ENCODE measurements at regions not wholly inside any gene's neighbourhood (a gene's known extent, or its start where the extent isn't known, plus 50 kb on each side); places are given as distances from the start of the nearest gene placed in this dataset.

DNA sequence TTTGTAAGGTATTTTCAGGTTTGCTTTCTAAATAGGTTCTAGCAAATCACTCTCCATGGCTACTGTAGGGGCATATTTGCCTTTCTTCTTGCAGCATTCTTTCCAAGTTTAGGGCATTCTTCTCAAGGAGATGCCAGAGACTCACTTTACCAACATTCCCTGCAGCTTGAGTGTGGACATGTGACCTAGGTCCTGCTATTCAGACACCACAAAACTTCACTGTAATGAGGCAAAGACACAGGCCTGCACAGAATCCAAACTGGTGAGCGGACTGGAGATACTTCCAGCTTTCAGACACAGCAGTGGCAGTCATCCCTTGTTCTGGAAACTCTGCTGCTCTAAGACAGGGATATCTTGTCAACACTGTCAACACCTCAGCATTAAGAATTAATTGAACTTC, 146.4 kb upstream of the PFN2 start:
- no peak for FAIRE-seq

- FAIRE-seq, result no peak
Measured at GRCh38 chr3:150116196-150116595, 145.5 kb upstream of the PFN2 start.

- no peak for FAIRE-seq
Measured at GRCh38 chr3:150114873-150115540, 144.3 kb upstream of the PFN2 start.

DNA sequence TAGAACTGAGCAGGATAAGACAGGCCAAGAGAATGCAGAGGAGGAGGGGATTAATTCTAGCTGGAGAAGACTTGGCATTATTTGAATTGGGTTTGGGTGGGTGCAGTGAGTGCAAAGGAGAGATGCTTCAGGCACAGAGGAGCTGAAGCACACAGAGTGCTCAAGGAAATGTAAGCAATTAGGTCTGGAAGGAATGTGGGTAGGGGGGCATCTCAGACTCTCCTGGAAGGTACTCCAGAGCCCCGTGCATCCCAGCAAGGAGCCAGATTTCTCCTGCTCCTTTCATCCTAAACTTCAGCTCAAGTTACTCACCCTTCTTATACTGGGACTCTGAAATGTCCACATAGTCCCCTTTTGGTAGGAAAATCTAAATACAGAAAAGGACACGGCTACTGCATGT, 143.6 kb upstream of the PFN2 start:
- no peak for FAIRE-seq

DNA sequence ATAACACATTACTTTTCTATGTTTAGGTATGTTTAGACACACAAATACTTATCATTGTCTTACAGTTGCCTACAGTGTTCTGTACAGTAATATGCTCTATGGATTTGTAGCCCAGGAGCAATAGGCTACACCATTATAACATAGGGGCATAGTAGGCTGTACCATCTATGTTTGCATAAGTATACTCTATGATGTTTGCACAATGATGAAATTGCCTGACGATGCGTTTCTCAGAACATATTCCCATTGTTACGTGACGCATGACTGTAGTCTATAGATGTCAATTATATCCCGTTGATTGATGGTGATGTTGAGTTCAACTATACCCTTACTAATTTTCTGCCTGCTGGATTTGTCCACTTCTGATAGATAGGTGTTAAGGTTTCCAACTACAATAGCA, 139.4 kb upstream of the PFN2 start:
- FAIRE-seq, result no peak

GRCh38 chr3:150107429-150108175, 136.9 kb upstream of the PFN2 start:
- FAIRE-seq, result no peak

GRCh38 chr3:150106740-150107428, 136.2 kb upstream of the PFN2 start:
- no peak for FAIRE-seq

GRCh38 chr3:150105886-150106612, 135.4 kb upstream of the PFN2 start:
- FAIRE-seq, result no peak

GRCh38 chr3:150105025-150105424, 134.3 kb upstream of the PFN2 start:
- FAIRE-seq, result no peak

- FAIRE-seq, result no peak
Measured at GRCh38 chr3:150104564-150104963, 133.9 kb upstream of the PFN2 start.

- no peak for FAIRE-seq
Measured at GRCh38 chr3:150101016-150101415, 130.3 kb upstream of the PFN2 start.

DNA sequence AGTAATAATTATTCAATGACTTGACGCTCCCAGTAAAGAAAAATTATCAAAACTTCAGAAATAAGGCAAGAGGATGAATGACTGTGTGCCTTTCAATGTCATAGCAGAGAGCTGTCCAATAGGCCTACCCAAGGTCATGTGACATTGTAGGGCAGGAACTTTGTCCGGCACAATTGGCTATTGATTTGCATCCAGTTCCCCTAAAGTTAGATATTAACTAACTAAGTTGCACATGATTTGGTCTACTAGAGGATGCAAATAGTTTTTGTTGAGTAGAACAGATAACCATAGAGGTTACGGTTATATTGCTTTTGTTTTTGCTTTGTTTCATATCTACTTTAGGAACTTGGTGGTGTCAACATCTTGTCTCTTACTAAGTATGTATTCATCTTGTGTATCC, 127.9 kb upstream of the PFN2 start:
- FAIRE-seq, result no peak

GRCh38 chr3:150097588-150097890, 126.8 kb upstream of the PFN2 start:
- no peak for FAIRE-seq

DNA sequence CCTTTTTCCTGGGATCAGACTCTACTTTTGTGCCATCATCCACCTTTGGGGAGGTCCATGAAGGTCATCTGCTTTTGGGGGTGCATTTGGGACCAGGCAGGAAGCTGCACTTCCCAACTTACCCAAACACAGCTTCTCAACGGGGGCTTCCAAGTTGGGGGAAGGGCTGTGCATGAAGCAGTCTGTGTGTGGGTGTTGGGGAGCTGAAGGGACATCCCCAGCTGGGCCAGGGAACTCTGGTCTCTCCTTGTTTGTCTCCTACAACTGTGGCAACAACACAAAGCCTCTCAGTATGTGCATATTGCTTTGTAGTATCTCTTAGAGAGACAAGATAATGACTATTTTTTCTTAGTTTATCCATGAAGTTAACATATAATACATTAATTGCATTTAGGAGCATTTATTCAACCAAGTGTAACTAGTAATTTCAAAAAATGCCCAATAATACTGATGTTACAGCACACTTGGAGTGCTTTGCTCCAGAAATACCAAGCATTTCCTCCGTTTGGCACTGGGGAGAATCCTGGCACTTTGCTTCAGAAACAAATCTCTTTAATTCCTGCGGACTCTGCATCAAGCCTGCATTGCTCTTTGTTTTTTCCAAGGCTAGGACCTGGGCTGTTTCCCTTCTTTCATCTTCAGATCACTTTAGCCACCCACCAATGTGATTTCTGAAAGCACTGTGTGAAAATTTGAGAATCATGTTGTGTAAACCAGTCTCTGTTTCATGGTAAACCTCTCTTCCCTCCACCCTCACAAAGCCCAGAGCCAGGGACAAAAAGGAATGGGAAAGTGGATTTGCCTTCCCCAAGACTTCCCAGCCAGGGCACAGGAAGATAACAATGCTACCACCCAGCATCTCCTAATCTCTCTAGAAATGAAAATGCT, 126.2 kb upstream of the PFN2 start:
- no peak for FAIRE-seq

DNA sequence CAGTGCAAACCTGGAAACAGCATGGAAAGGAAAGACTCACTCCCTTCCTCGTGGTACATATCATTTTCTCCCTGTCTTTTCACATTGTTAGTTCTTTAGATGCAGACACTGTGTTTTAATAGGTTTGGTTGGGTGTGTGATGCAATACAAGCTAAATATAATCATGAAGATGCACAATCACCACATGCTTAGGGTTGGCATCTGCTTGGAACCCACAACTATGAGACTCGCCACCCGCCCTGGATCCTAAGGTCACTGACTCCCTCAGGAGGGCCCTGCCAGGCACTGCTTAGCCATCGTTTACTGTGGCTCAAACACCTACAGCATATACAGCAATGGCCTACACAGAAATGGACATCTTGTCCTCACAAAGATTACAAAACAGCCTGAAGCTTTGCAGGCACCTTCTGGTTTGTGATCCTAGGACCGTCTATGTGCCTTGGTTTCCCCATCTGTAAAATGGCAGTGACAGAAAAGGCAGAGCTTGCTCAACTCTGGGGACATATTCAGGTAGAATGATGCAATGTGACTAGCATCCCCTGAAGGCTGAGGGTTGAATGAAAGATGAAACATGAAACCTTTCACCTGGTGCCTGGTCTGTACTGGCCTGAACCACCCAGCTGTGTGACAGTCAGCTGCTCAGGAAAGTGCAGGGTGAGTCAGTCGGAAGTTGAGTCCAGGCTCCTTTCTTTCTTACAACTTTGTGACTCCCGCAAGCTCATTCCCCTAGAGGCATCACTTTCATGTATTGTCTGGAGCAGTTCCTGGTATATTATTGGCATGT, 123.6 kb upstream of the PFN2 start:
- no peak for FAIRE-seq

- FAIRE-seq, result no peak
Measured at GRCh38 chr3:150091626-150092025, 120.9 kb upstream of the PFN2 start.

GRCh38 chr3:150090877-150091276, 120.2 kb upstream of the PFN2 start:
- no peak for FAIRE-seq

DNA sequence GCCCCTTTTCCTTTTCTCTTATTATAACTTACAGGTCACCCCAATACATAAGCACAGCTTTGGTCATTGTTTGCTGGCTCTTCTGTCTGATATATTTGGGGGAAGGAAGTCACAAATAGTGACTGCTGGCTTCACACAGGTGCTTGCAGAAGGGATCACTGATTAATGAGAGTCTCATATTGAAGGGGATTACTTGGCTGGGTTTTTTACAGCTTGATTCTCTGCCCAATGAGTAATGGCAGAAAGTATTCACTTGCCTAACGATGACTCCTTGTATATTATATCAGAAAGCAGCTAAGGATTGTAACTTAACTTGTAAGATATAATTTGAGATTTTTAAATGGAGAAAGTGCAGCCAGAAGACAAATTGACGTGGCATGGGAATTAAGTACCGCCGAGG, 119.3 kb upstream of the PFN2 start:
- no peak for FAIRE-seq

DNA sequence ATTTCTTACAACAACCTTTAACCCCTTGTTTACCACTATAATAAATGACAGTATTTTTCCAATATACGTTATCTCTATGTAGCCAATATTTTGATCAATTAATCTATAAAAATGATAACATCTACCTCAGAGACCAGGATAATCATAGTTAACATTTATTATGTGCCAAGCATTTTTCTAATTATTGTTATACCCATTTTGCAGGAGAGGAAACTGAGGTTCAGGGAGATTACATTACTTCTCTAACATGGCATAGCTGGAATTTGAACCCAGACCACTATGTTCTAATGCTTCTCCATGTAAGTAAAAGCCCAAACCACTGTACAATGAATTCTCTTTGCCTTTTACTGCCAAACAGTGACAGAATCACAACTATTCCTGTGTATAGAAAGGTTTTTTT, 113.4 kb upstream of the PFN2 start:
- no peak for FAIRE-seq

- FAIRE-seq, result no peak
Measured at GRCh38 chr3:150083655-150084042, 113.0 kb upstream of the PFN2 start.

DNA sequence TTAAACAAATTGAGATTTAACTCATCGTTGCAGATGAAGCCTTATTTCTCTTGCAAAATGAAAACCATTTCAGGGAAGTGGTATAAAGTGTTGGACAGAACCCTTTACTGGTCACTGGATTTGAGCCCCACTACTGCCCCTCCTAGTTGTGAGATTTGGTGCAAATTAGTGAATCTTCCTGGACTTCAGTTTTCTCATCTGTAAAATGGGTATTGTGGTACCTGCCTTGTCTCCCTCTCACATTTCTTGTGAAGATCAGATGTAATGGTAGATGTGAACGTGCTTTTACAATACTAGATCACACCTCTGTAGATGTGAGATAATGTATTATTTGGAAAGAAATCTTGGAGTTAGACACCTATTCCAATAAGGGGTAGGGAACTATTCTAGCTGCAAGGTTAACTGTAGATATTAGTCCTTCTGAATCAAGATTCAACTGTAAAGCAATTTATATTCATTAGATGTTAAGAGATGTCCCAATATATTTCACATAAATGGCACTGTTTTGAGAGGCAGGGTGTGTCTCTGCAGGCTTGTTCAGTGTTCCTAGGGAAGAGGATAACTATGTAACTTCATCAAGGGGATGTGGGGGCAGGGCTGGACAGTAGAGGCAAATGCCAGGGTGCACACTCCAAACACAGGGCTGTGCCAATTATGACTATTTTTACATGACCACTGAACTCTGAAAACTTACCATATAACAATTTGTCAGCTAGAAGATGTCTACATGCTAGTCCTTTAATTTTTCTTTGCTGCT, 112.4 kb upstream of the PFN2 start:
- FAIRE-seq, result no peak

Measured in endometrium (tissue), 2 donors.